ENCODE measurements at regions not wholly inside any gene's neighbourhood (a gene's known extent, or its start where the extent isn't known, plus 50 kb on each side); places are given as distances from the start of the nearest gene placed in this dataset.

DNA sequence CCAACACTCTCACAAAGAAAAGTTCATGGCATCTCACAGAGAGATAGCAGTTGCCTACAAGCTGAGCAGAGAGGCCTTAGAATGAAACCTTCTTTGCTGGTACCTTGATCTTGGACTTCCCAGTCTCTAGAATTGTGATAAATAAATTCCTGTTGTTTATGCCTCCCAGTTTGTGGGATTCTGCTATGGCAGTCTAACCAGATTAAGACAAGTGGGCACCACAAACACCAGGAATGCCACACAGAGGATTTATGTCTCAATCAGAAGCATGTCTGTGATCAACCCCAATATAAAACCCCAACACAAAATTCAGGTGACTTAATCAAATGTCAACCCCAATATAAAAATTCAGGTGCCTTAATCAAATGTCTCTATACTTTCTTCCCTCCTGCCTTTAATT, 581.3 kb downstream of the XPNPEP1 start:
- Histone ChIP-seq H3K36me3 (ENCODE audit: low read depth) (no peaks in the 10 kb centered on the region), H2AFZ (no peak overlapping the region), H3K4me1 (replicated peaks; ENCODE audit: insufficient read depth) (no peaks in the 10 kb centered on the region), H4K20me1 (ENCODE audit: insufficient read depth) (no peaks in the 10 kb centered on the region), H3K9me3 (ENCODE audit: insufficient read depth, low read depth) (no peaks in the 10 kb centered on the region), H3K79me2 (ENCODE audit: low read depth) (no peaks in the 10 kb centered on the region), H3K27ac (no peak overlapping the region), H3K4me3 (no peak overlapping the region), H3K9me2 (ENCODE audit: insufficient read depth) (no peaks in the 10 kb centered on the region), H3F3A (ENCODE audit: insufficient read depth, low read depth) (no peaks in the 10 kb centered on the region), H3K27me3 (ENCODE audit: insufficient read depth, low read depth) (no peaks in the 10 kb centered on the region), H3K4me2 (no peak overlapping the region)
- ChIA-PET POLR2A (ENCODE audit: unreplicated experiment) (no interaction called here), CTCF (no interaction called here)
- DNase-seq = no peak
- intact Hi-C loops (cut with micrococcal nuclease; ENCODE audit: unreplicated experiment) = no loop called here
- BruUV-seq (replicated peaks) = no TSS peak
- no peak for TF ChIP-seq EZH2 (IDR thresholded peaks at IDR 0.05; ENCODE audit: low read depth)
- TF ChIP-seq, protein P1, sequence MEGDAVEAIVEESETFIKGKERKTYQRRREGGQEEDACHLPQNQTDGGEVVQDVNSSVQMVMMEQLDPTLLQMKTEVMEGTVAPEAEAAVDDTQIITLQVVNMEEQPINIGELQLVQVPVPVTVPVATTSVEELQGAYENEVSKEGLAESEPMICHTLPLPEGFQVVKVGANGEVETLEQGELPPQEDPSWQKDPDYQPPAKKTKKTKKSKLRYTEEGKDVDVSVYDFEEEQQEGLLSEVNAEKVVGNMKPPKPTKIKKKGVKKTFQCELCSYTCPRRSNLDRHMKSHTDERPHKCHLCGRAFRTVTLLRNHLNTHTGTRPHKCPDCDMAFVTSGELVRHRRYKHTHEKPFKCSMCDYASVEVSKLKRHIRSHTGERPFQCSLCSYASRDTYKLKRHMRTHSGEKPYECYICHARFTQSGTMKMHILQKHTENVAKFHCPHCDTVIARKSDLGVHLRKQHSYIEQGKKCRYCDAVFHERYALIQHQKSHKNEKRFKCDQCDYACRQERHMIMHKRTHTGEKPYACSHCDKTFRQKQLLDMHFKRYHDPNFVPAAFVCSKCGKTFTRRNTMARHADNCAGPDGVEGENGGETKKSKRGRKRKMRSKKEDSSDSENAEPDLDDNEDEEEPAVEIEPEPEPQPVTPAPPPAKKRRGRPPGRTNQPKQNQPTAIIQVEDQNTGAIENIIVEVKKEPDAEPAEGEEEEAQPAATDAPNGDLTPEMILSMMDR (conservative IDR thresholded peaks at IDR 0.05) = no peak

DNA sequence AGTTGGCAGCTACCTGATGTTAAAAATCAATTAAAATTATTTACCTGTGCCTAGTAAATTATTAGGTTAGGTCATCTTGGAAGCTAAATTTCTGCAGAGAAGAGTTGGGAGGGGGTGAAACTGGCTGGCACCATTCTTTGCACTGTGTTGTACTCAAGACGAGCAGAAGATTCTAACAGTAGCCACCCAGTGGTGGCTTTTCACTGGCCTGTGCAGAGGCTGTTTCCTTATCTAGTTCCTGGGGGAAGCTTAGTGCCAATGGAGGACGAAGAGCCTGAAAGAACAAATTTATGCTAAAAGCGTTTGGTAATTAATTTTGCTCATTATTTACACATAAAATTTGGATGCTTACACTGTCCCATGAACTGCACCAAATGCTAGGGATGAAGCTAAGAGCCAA, 595.3 kb downstream of the XPNPEP1 start:
- H3K27ac ChIP-seq = no peak overlapping the region
- BruUV-seq (replicated peaks) = no TSS peak

DNA sequence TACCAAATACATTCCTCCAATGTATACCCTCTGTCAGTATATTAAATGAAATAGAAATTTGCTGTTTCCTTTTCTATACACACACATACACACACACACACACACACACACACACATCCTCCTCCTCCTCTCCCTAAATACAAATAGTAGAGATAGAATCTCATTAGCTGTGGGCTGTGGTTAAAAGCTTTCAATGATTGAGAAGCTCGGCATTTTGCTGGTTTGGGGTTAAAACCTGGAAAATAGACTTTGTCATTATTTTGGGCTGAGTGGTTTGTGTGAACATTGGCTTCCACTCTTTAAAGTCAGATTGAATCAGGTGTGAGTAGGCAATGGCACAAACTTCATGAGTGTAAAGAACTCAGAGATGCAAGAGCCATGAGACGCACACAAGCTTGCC, 596.0 kb downstream of the XPNPEP1 start:
- no TSS peak for BruUV-seq (replicated peaks)
- Histone ChIP-seq H3K79me2 (ENCODE audit: low read depth) (no peaks in the 10 kb centered on the region), H3K9me2 (ENCODE audit: insufficient read depth) (no peaks in the 10 kb centered on the region), H3K9me3 (ENCODE audit: insufficient read depth, low read depth) (no peaks in the 10 kb centered on the region), H3K4me2 (no peak overlapping the region), H3K36me3 (ENCODE audit: low read depth) (no peaks in the 10 kb centered on the region), H3K27me3 (ENCODE audit: insufficient read depth, low read depth) (no peaks in the 10 kb centered on the region), H4K20me1 (ENCODE audit: insufficient read depth) (no peaks in the 10 kb centered on the region), H2AFZ (no peak overlapping the region), H3K4me3 (no peak overlapping the region), H3K27ac (no peak overlapping the region), H3F3A (ENCODE audit: insufficient read depth, low read depth) (no peaks in the 10 kb centered on the region), H3K4me1 (replicated peaks; ENCODE audit: insufficient read depth) (no peaks in the 10 kb centered on the region)
- DNase-seq = no peak
- ChIA-PET CTCF (no interaction called here), POLR2A (ENCODE audit: unreplicated experiment) (no interaction called here)
- TF ChIP-seq EZH2 (IDR thresholded peaks at IDR 0.05; ENCODE audit: low read depth) = no peak
- TF ChIP-seq, protein P1 (conservative IDR thresholded peaks at IDR 0.05) = no peak
- intact Hi-C loops (cut with micrococcal nuclease; ENCODE audit: unreplicated experiment) = no loop called here

More for the DNA sequence above, 595.3 kb downstream of the XPNPEP1 start:
- DNase-seq = no peak
- ChIA-PET POLR2A (ENCODE audit: unreplicated experiment) (no interaction called here), CTCF (no interaction called here)
- H3F3A ChIP-seq (ENCODE audit: insufficient read depth, low read depth) = no peaks in the 10 kb centered on the region
- H3K4me2 ChIP-seq = no peak overlapping the region
- no peaks in the 10 kb centered on the region for H3K36me3 ChIP-seq (ENCODE audit: low read depth)
- H2AFZ ChIP-seq = no peak overlapping the region
- H3K79me2 ChIP-seq (ENCODE audit: low read depth) = no peaks in the 10 kb centered on the region
- no peaks in the 10 kb centered on the region for H3K9me3 ChIP-seq (ENCODE audit: insufficient read depth, low read depth)
- H4K20me1 ChIP-seq (ENCODE audit: insufficient read depth) = no peaks in the 10 kb centered on the region
- no peaks in the 10 kb centered on the region for H3K4me1 ChIP-seq (replicated peaks; ENCODE audit: insufficient read depth)
- intact Hi-C loops (cut with micrococcal nuclease; ENCODE audit: unreplicated experiment) = no loop called here
- TF ChIP-seq EZH2 (IDR thresholded peaks at IDR 0.05; ENCODE audit: low read depth) = no peak
- TF ChIP-seq, protein P1 (conservative IDR thresholded peaks at IDR 0.05) = no peak
- no peak overlapping the region for H3K4me3 ChIP-seq
- no peaks in the 10 kb centered on the region for H3K9me2 ChIP-seq (ENCODE audit: insufficient read depth)
- no peaks in the 10 kb centered on the region for H3K27me3 ChIP-seq (ENCODE audit: insufficient read depth, low read depth)

Measured in PC-9 (cell line).